SU-DHL-6 (cell line): ENCODE measurements at regions not wholly inside any gene's neighbourhood (a gene's known extent, or its start where the extent isn't known, plus 50 kb on each side); places are given as distances from the start of the nearest gene placed in this dataset.
"Not testable (repeated sequence)": the region's sequence is repeated elsewhere in the genome, so short reads cannot be mapped to it uniquely, and the experiment has no call there.

Experiments
- H2AFZ ChIP-seq: fragments of 200-600 bp; sonication (generic); 2 replicates; pipeline ENCODE4 v1.6.1; 2014; ENCODE audit warnings: low read depth, mild to moderate bottlenecking, moderate library complexity, mixed read lengths, antibody characterized with exemption, low read length; ENCODE audit not compliant: severe bottlenecking
- H3F3A ChIP-seq: fragments of 200-600 bp; shearing (Covaris generic); 2 replicates; pipeline ENCODE4 v1.6.0; 2016; ENCODE audit warnings: antibody characterized with exemption, mild to moderate bottlenecking; ENCODE audit not compliant: insufficient read depth
- H3K27ac ChIP-seq: fragments of 200-600 bp; sonication (generic); 2 replicates; pipeline ENCODE4 v1.5.1; 2016; ENCODE audit warnings: low read depth, mild to moderate bottlenecking, low read length, moderate library complexity, mixed read lengths
- H3K27me3 ChIP-seq: fragments of 200-600 bp; sonication (generic), shearing (Covaris generic); 2 replicates; pipeline ENCODE4 v1.6.0; 2014; ENCODE audit warnings: mild to moderate bottlenecking, low read length
- H3K36me3 ChIP-seq: fragments of 200-600 bp; sonication (generic); 2 replicates; pipeline ENCODE4 v1.6.1; 2014; ENCODE audit warnings: mild to moderate bottlenecking, low read length, mixed read lengths
- H3K4me2 ChIP-seq: fragments of 300-600, 200-600 bp; shearing (Covaris generic), sonication (generic); 2 replicates; pipeline ENCODE4 v1.6.0; 2014; ENCODE audit warnings: low read length, low read depth, mild to moderate bottlenecking; ENCODE audit not compliant: poor library complexity, severe bottlenecking
- H3K4me3 ChIP-seq: fragments of 200-600 bp; sonication (generic); 2 replicates; pipeline ENCODE4 v1.5.1; 2014; ENCODE audit warnings: antibody characterized with exemption, low read length, mild to moderate bottlenecking, mixed read lengths; ENCODE audit not compliant: insufficient read depth, poor library complexity, severe bottlenecking
- H3K79me2 ChIP-seq: fragments of 200-600 bp; sonication (generic); 2 replicates; pipeline ENCODE4 v1.6.1; 2014; ENCODE audit warnings: mild to moderate bottlenecking, low read length, moderate library complexity; ENCODE audit not compliant: insufficient read depth
- H3K9ac ChIP-seq: fragments of 200-600 bp; sonication (generic); 2 replicates; pipeline ENCODE4 v1.7.0; 2014; ENCODE audit warnings: mild to moderate bottlenecking, low read length
- H3K9me2 ChIP-seq: fragments of 200-600 bp; sonication (generic); replicated peaks from 2 replicates; pipeline ENCODE4 v1.6.1; 2014; ENCODE audit warnings: low read length; ENCODE audit not compliant: insufficient read depth
- H3K9me3 ChIP-seq: fragments of 200-600 bp; sonication (generic); 2 replicates; pipeline ENCODE4 v1.6.1; 2014; ENCODE audit warnings: low read length, mixed read lengths; ENCODE audit not compliant: insufficient read depth
- H4K20me1 ChIP-seq: fragments of 200-600 bp; sonication (generic); 2 replicates; pipeline ENCODE4 v1.6.1; 2014; ENCODE audit warnings: low read depth, mild to moderate bottlenecking, antibody characterized with exemption, low read length, moderate library complexity, mixed read lengths
- CTCF ChIP-seq: fragments of 200-600 bp; sonication (generic); IDR thresholded peaks from one replicate; pipeline ENCODE4 v1.5.1; 2017; ENCODE audit warnings: antibody characterized with exemption, mild to moderate bottlenecking, low read length, moderate library complexity; ENCODE audit not compliant: insufficient read depth, poor library complexity, severe bottlenecking
- EZH2phosphoT487 ChIP-seq: fragments of 200-600 bp; sonication (generic), shearing (Covaris generic); conservative IDR thresholded peaks from 2 replicates; pipeline ENCODE4 v1.6.1; 2018; ENCODE audit warnings: mild to moderate bottlenecking, antibody characterized with exemption, low read length, moderate library complexity, mixed read lengths

GRCh38 chr5:98016771-98017170 is 756.7 kb upstream of the RGMB start:
- Histone ChIP-seq H4K20me1 (no peaks in the 10 kb centered on the region), H3K27me3 (no peaks in the 10 kb centered on the region), H3K9ac (no peak overlapping the region), H3K79me2 (no peaks in the 10 kb centered on the region), H2AFZ (no peak overlapping the region), H3K4me3 (no peak overlapping the region), H3K36me3 (no peaks in the 10 kb centered on the region), H3K4me2 (no peak overlapping the region), H3K9me3 (no peaks in the 10 kb centered on the region), H3K27ac (no peak overlapping the region), H3F3A (no peaks in the 10 kb centered on the region), H3K9me2 (0 out of 2 replicates have a peak, but pooled peaks cover 3% of the 10 kb centered on the region)
- TF ChIP-seq EZH2phosphoT487 (no peak), CTCF (no peak)

GRCh38 chr5:98030273-98030672 is 743.2 kb upstream of the RGMB start:
- H3K4me2 ChIP-seq, H3K9me2 ChIP-seq, H3K27ac ChIP-seq, H3K27me3 ChIP-seq, H3K36me3 ChIP-seq, H3K4me3 ChIP-seq, H3K9me3 ChIP-seq, H4K20me1 ChIP-seq, H3K79me2 ChIP-seq, H3F3A ChIP-seq, H3K9ac ChIP-seq, H2AFZ ChIP-seq: not testable (repeated sequence)

GRCh38 chr5:98031036-98031435 is 742.4 kb upstream of the RGMB start:
- H3K9me2 ChIP-seq, H3K9me3 ChIP-seq, H3K9ac ChIP-seq, H3K4me3 ChIP-seq, H3K36me3 ChIP-seq, H4K20me1 ChIP-seq, H3K27me3 ChIP-seq, H3K4me2 ChIP-seq, H2AFZ ChIP-seq, H3K27ac ChIP-seq, H3K79me2 ChIP-seq, H3F3A ChIP-seq: not testable (repeated sequence)

- H3K9me3 ChIP-seq: no peaks in the 10 kb centered on the region
- no peaks in the 10 kb centered on the region for H3K9me2 ChIP-seq
- H3K36me3 ChIP-seq: no peaks in the 10 kb centered on the region
- H3K9ac ChIP-seq: no peak overlapping the region
- no peak for TF ChIP-seq CTCF
- H4K20me1 ChIP-seq: no peaks in the 10 kb centered on the region
- no peaks in the 10 kb centered on the region for H3K79me2 ChIP-seq
- no peak overlapping the region for H3K4me3 ChIP-seq
- no peak overlapping the region for H2AFZ ChIP-seq
- no peak overlapping the region for H3K4me2 ChIP-seq
- H3F3A ChIP-seq: no peaks in the 10 kb centered on the region
- H3K27me3 ChIP-seq: no peaks in the 10 kb centered on the region
- no peak overlapping the region for H3K27ac ChIP-seq
These were observed 742.0 kb upstream of the RGMB start for GRCh38 chr5:98031496-98031895.
